Fibroblast of pulmonary artery (primary cell): ENCODE measurements at regions not wholly inside any gene's neighbourhood (a gene's known extent, or its start where the extent isn't known, plus 50 kb on each side); places are given as distances from the start of the nearest gene placed in this dataset.
"Not testable (repeated sequence)": the region's sequence is repeated elsewhere in the genome, so short reads cannot be mapped to it uniquely, and the experiment has no call there.

Source experiments
- DNase-seq: peaks from one replicate; pipeline ENCODE4 v3.0.0-alpha.2; 2010; ENCODE audit warnings: low read depth
- H3K4me3 ChIP-seq: replicated peaks from 2 replicates; pipeline ENCODE4 v1.5.1; 2011; ENCODE audit warnings: low read depth, mild to moderate bottlenecking, control low read depth, low read length, moderate library complexity
- CTCF ChIP-seq: IDR thresholded peaks from 2 replicates; pipeline ENCODE4 v1.5.1; 2011; ENCODE audit warnings: mild to moderate bottlenecking, control low read depth, low read length, inconsistent platforms; ENCODE audit errors: missing control alignments

- H3K4me3 ChIP-seq = no peak overlapping the region
- TF ChIP-seq CTCF = no peak
- no peak for DNase-seq
These were observed 308.4 kb downstream of the RPS24 start for GRCh38 chr10:78341953-78342614.

- DNase-seq = no peak
- H3K4me3 ChIP-seq = no peak overlapping the region
- no peak for TF ChIP-seq CTCF
These were observed 309.4 kb downstream of the RPS24 start for GRCh38 chr10:78342827-78343653.

GRCh38 chr10:78344257-78344656, 310.6 kb downstream of the RPS24 start:
- DNase-seq, H3K4me3 ChIP-seq: not testable (repeated sequence)

- not testable (repeated sequence) for DNase-seq
These were observed 311.9 kb downstream of the RPS24 start for GRCh38 chr10:78345515-78345914.

GRCh38 chr10:78346721-78347120, 313.1 kb downstream of the RPS24 start:
- no peak overlapping the region for H3K4me3 ChIP-seq
- no peak for TF ChIP-seq CTCF
- no peak for DNase-seq

More at GRCh38 chr10:78345515-78345914, 311.9 kb downstream of the RPS24 start:
- not testable (repeated sequence) for H3K4me3 ChIP-seq

GRCh38 chr10:78348411-78349164, 314.9 kb downstream of the RPS24 start:
- no peak for TF ChIP-seq CTCF
- no peak for DNase-seq
- H3K4me3 ChIP-seq = no peak overlapping the region

- TF ChIP-seq CTCF = no peak
- no peak overlapping the region for H3K4me3 ChIP-seq
- no peak for DNase-seq
These were observed 315.5 kb downstream of the RPS24 start for GRCh38 chr10:78349165-78349516.
